ENCODE measurements at regions not wholly inside any gene's neighbourhood (a gene's known extent, or its start where the extent isn't known, plus 50 kb on each side); places are given as distances from the start of the nearest gene placed in this dataset.

DNA sequence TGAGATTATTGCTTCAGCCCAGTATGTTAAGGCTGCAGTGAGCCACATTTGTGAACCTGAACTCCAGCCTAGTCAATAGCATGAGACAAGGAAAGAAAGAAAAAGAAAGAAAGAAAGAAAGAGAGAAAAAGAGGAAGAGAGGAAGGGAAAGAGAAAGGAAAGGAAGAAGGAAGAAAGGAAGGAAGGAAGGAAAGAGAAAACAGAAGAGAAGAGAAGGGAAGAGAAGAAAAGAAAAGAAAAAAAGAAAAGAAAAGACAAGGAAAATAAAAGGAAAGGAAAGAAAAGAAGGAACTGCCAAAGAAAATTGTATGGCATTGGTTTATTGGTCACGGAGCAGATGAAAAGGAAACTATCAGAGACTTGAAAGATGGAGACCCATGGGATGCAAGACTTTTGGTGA lies 1158.8 kb downstream of the OLFM4 start:
- no peak for DNase-seq
- Histone ChIP-seq H3K27ac (no peak overlapping the region), H3K4me3 (ENCODE audit: low read depth, low read length) (no peak overlapping the region), H3K27me3 (replicated peaks) (no peaks in the 10 kb centered on the region), H3K36me3 (replicated peaks) (no peaks in the 10 kb centered on the region)
- in situ Hi-C loops (cut with HindIII; ENCODE audit: low pct_ligation_motif_present, low sequenced_read_pairs) = no loop called here
- TF ChIP-seq CTCF (IDR thresholded peaks at IDR 0.05; ENCODE audit: low read depth, low read length, missing control alignments) = no peak

DNA sequence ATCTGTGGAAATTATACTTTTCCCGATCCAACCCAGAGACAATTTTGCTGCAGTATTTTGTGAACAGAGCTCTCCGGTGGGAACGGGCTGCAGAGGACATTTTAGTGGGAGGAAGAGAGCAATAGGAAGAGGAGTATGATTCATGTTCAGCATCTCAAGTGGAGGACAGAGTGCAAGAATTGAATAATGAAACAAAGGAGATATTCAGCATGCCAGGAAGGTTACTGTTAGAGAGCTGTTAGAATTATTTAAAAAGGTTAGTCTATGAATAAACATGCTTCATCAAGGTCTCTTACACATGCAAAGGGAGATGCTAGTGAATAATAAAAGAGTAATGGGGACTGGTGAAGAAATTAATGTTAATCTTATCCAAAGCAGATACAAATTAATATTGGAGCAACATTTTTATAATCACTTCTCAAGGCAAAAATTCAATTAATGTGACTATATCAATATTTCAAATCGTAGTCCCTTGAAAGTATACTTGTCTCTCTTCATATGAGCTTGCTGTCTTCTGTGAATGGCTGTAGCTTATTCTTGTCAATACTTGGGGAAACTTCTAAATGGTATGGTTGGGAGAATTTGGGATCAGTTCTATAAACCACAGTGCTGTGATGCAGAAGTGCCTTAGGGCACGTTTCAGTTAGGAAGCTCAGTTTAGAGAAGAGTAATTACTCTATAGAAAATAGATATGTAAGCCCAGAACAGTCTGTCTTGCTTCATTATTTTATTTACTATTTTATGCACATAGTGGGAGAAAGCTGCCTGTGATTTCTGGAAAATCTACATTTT lies 1165.8 kb downstream of the OLFM4 start:
- H3K27ac ChIP-seq = no peak overlapping the region
- no peak overlapping the region for H3K4me3 ChIP-seq (ENCODE audit: low read depth, low read length)
- in situ Hi-C loops (cut with HindIII; ENCODE audit: low pct_ligation_motif_present, low sequenced_read_pairs) = no loop called here
- no peaks in the 10 kb centered on the region for H3K27me3 ChIP-seq (replicated peaks)
- H3K36me3 ChIP-seq (replicated peaks) = no peaks in the 10 kb centered on the region
- TF ChIP-seq CTCF (IDR thresholded peaks at IDR 0.05; ENCODE audit: low read depth, low read length, missing control alignments) = no peak
- DNase-seq = no peak

DNA sequence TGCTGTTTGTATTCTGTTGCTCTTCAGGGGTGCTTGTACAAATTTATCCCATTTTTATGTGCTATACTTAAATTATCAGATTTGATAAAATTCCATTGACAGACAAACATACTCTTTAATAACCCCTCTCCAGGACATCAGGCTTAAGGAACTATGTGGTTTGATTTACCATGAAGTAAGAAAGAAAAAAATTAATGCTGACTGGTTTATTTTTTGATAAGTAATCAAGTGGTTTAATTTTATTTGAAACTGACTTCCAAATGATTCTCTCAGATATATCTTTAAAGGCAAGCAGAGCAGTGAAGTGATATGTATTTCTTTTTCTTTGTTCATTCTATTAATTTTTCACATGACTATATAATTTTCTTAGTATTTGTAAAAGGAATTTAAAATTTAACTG lies 1168.1 kb downstream of the OLFM4 start:
- no peak for DNase-seq
- Histone ChIP-seq H3K36me3 (replicated peaks) (no peaks in the 10 kb centered on the region), H3K27me3 (replicated peaks) (no peaks in the 10 kb centered on the region), H3K4me3 (ENCODE audit: low read depth, low read length) (no peak overlapping the region), H3K27ac (no peak overlapping the region)
- no peak for TF ChIP-seq CTCF (IDR thresholded peaks at IDR 0.05; ENCODE audit: low read depth, low read length, missing control alignments)
- in situ Hi-C loops (cut with HindIII; ENCODE audit: low pct_ligation_motif_present, low sequenced_read_pairs) = no loop called here

- in situ Hi-C loops (cut with HindIII; ENCODE audit: low pct_ligation_motif_present, low sequenced_read_pairs) = no loop called here
- no peak for TF ChIP-seq CTCF (IDR thresholded peaks at IDR 0.05; ENCODE audit: low read depth, low read length, missing control alignments)
- no peak for DNase-seq
- H3K27me3 ChIP-seq (replicated peaks) = no peaks in the 10 kb centered on the region
- H3K4me3 ChIP-seq (ENCODE audit: low read depth, low read length) = no peak overlapping the region
- no peak overlapping the region for H3K27ac ChIP-seq
- no peaks in the 10 kb centered on the region for H3K36me3 ChIP-seq (replicated peaks)
Observed at GRCh38 chr13:54198911-54199310, 1170.3 kb downstream of the OLFM4 start.

DNA sequence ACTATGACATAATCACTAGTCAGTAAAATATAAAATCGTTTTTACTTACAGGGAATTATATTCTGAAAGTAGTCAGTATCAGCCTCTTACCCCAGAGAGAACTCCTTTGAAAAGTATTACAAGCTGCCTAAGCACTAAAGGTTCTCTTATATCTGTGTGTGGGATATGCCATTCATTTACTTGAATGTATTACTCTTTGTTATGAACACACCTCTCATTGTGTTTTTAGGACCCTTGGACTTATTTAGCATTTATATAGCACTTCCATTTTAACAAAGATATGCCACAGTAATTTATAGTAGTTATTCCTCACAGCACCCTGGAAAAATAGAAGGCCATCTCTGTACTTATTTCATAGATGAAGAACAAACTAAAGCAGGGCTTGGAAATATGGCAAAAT lies 1178.0 kb downstream of the OLFM4 start:
- in situ Hi-C loops (cut with HindIII; ENCODE audit: low pct_ligation_motif_present, low sequenced_read_pairs) = no loop called here
- TF ChIP-seq CTCF (IDR thresholded peaks at IDR 0.05; ENCODE audit: low read depth, low read length, missing control alignments) = no peak
- Histone ChIP-seq H3K36me3 (replicated peaks) (no peaks in the 10 kb centered on the region), H3K4me3 (ENCODE audit: low read depth, low read length) (no peak overlapping the region), H3K27me3 (replicated peaks) (no peaks in the 10 kb centered on the region), H3K27ac (no peak overlapping the region)
- DNase-seq = no peak
